Subcutaneous abdominal adipose tissue (tissue), 5 donors: ENCODE measurements at regions not wholly inside any gene's neighbourhood (a gene's known extent, or its start where the extent isn't known, plus 50 kb on each side); places are given as distances from the start of the nearest gene placed in this dataset.
"Not testable (repeated sequence)": the region's sequence is repeated elsewhere in the genome, so short reads cannot be mapped to it uniquely, and the experiment has no call there.

ENCODE experiments used
- H3K27ac ChIP-seq: one replicate; pipeline ENCODE4 v1.7.0; 2013; ENCODE audit warnings: low read depth, mild to moderate bottlenecking, inconsistent platforms, low read length, moderate library complexity
- H3K27me3 ChIP-seq, 5 donors: one replicate each; pipeline ENCODE4 v1.7.0; 2013; ENCODE audit warnings: low read length in 5 of 5, inconsistent platforms in 1 of 5; ENCODE audit not compliant: control insufficient read depth in 5 of 5, insufficient read depth in 4 of 5
- H3K36me3 ChIP-seq, 5 donors: one replicate each; pipeline ENCODE4 v1.7.0; 2013; ENCODE audit warnings: low read length in 5 of 5; ENCODE audit not compliant: control insufficient read depth in 5 of 5, insufficient read depth in 5 of 5
- H3K4me1 ChIP-seq, 5 donors: one replicate each; pipeline ENCODE4 v1.7.0; 2013; ENCODE audit warnings: low read length in 5 of 5, mild to moderate bottlenecking in 3 of 5, moderate library complexity in 1 of 5; ENCODE audit not compliant: control insufficient read depth in 5 of 5, insufficient read depth in 5 of 5
- H3K4me3 ChIP-seq, 5 donors: one replicate each; pipeline ENCODE4 v1.7.0; 2013; ENCODE audit warnings: low read length in 5 of 5, low read depth in 1 of 5
- H3K9ac ChIP-seq, 5 donors: one replicate each; pipeline ENCODE4 v1.7.0; 2013; ENCODE audit warnings: low read length in 5 of 5, mild to moderate bottlenecking in 4 of 5, moderate library complexity in 3 of 5
- H3K9me3 ChIP-seq, 5 donors: one replicate each; pipeline ENCODE4 v1.7.0; 2013; ENCODE audit warnings: low read length in 5 of 5; ENCODE audit not compliant: control insufficient read depth in 5 of 5
- donor health status: healthy.
- donor health status: healthy.
- donor health status: healthy.
- donor health status: healthy.
- donor health status: healthy.

- Histone ChIP-seq H3K27me3 (peaks cover 0 to under 1% (median 0%) of the 10 kb centered on the region in 5 donors), H3K4me1 (no peaks in the 10 kb centered on the region), H3K27ac (no peak overlapping the region), H3K9ac (no peak overlapping the region), H3K9me3 (peaks cover 0 to 9% (median 6%) of the 10 kb centered on the region in 5 donors), H3K4me3 (no peak overlapping the region), H3K36me3 (no peaks in the 10 kb centered on the region)
Observed at GRCh38 chr13:100794575-100794974, 120.0 kb upstream of the TMTC4 start.

- Histone ChIP-seq H3K9ac (no peak overlapping the region), H3K27ac (no peak overlapping the region), H3K27me3 (peaks cover 0 to 3% (median 0%) of the 10 kb centered on the region in 5 donors)
Observed at GRCh38 chr13:100790405-100790804, 115.8 kb upstream of the TMTC4 start.

GRCh38 chr13:100789968-100790367 is 115.4 kb upstream of the TMTC4 start:
- Histone ChIP-seq H3K9ac (no peak overlapping the region), H3K4me3 (no peak overlapping the region), H3K27me3 (peaks cover 0 to 3% (median 0%) of the 10 kb centered on the region in 5 donors), H3K27ac (no peak overlapping the region), H3K36me3 (no peaks in the 10 kb centered on the region), H3K4me1 (no peaks in the 10 kb centered on the region), H3K9me3 (peaks cover 0 to 5% (median 5%) of the 10 kb centered on the region in 5 donors)

More at GRCh38 chr13:100790405-100790804, 115.8 kb upstream of the TMTC4 start:
- Histone ChIP-seq H3K4me3 (no peak overlapping the region), H3K36me3 (no peaks in the 10 kb centered on the region), H3K9me3 (peaks cover 0 to 5% (median 5%) of the 10 kb centered on the region in 5 donors), H3K4me1 (no peaks in the 10 kb centered on the region)

- no peak overlapping the region for H3K27ac ChIP-seq
- no peak overlapping the region for H3K4me3 ChIP-seq
- peaks cover 0 to 5% (median 4%) of the 10 kb centered on the region in 5 donors for H3K9me3 ChIP-seq
- no peaks in the 10 kb centered on the region for H3K4me1 ChIP-seq
- no peaks in the 10 kb centered on the region for H3K36me3 ChIP-seq
- peaks cover 0 to 3% (median 0%) of the 10 kb centered on the region in 5 donors for H3K27me3 ChIP-seq
- H3K9ac ChIP-seq: no peak overlapping the region
Observed at GRCh38 chr13:100789481-100789880, 114.9 kb upstream of the TMTC4 start.

- Histone ChIP-seq H3K36me3 (no peaks in the 10 kb centered on the region), H3K9me3 (peaks cover 0 to 5% (median 0%) of the 10 kb centered on the region in 5 donors), H3K27me3 (peaks cover 0 to 3% (median 0%) of the 10 kb centered on the region in 5 donors), H3K27ac (no peak overlapping the region), H3K9ac (no peak overlapping the region), H3K4me3 (no peak overlapping the region), H3K4me1 (no peaks in the 10 kb centered on the region)
Observed at GRCh38 chr13:100789025-100789424, 114.4 kb upstream of the TMTC4 start.

GRCh38 chr13:100788540-100788939 is 113.9 kb upstream of the TMTC4 start:
- Histone ChIP-seq H3K36me3 (no peaks in the 10 kb centered on the region), H3K4me3 (no peak overlapping the region), H3K27ac (no peak overlapping the region), H3K9ac (no peak overlapping the region), H3K27me3 (peaks cover 0 to 3% (median 0%) of the 10 kb centered on the region in 5 donors), H3K9me3 (peaks cover 0 to 5% (median 0%) of the 10 kb centered on the region in 5 donors), H3K4me1 (no peaks in the 10 kb centered on the region)

GRCh38 chr13:100787899-100788298 is 113.3 kb upstream of the TMTC4 start:
- no peaks in the 10 kb centered on the region for H3K4me1 ChIP-seq
- no peak overlapping the region for H3K27ac ChIP-seq
- H3K27me3 ChIP-seq: peaks cover 0 to 3% (median 0%) of the 10 kb centered on the region in 5 donors
- H3K4me3 ChIP-seq: no peak overlapping the region
- H3K36me3 ChIP-seq: no peaks in the 10 kb centered on the region
- no peak overlapping the region for H3K9ac ChIP-seq
- peaks cover 0 to 5% (median 0%) of the 10 kb centered on the region in 5 donors for H3K9me3 ChIP-seq

GRCh38 chr13:100776686-100777085 is 102.1 kb upstream of the TMTC4 start:
- not testable (repeated sequence) for H3K9ac ChIP-seq, H3K9me3 ChIP-seq, H3K27ac ChIP-seq, H3K4me3 ChIP-seq, H3K4me1 ChIP-seq, H3K27me3 ChIP-seq, H3K36me3 ChIP-seq

- no peaks in the 10 kb centered on the region for H3K36me3 ChIP-seq
- H3K27ac ChIP-seq: no peak overlapping the region
- H3K27me3 ChIP-seq: no peaks in the 10 kb centered on the region
- H3K4me3 ChIP-seq: no peak overlapping the region
- H3K9me3 ChIP-seq: peaks cover 0 to 4% (median 3%) of the 10 kb centered on the region in 5 donors
- H3K4me1 ChIP-seq: no peaks in the 10 kb centered on the region
- H3K9ac ChIP-seq: no peak overlapping the region
Observed at GRCh38 chr13:100773923-100774663, 99.5 kb upstream of the TMTC4 start.

- Histone ChIP-seq H3K27ac (no peak overlapping the region), H3K9ac (no peak overlapping the region), H3K4me1 (no peaks in the 10 kb centered on the region), H3K4me3 (no peak overlapping the region), H3K36me3 (no peaks in the 10 kb centered on the region), H3K9me3 (peaks cover 0 to 4% (median 3%) of the 10 kb centered on the region in 5 donors), H3K27me3 (no peaks in the 10 kb centered on the region)
Observed at GRCh38 chr13:100773429-100773828, 98.8 kb upstream of the TMTC4 start.
